KBM-7 (cell line): ENCODE measurements at regions not wholly inside any gene's neighbourhood (a gene's known extent, or its start where the extent isn't known, plus 50 kb on each side); places are given as distances from the start of the nearest gene placed in this dataset.

Experiments used
- DNase-seq: peaks from one replicate; pipeline ENCODE4 v3.0.0-alpha.2; 2015
- in situ Hi-C: fragments of 300-500 bp; cut with MboI; formaldehyde crosslinking; loops from 2 replicates; pipeline ENCODE4 v1.14.3; 2020; ENCODE audit warnings: low sequenced_read_pairs, low pct_unique_long_range_greater_than_20kb, mixed read lengths

GRCh38 chr5:171692936-171693335 lies 92.7 kb upstream of the SMIM23 start:
- in situ Hi-C loops: no loop called here
- no peak for DNase-seq

GRCh38 chr5:171693412-171693811 lies 92.2 kb upstream of the SMIM23 start:
- in situ Hi-C loops: no loop called here

GRCh38 chr5:171695804-171696203 lies 89.8 kb upstream of the SMIM23 start:
- in situ Hi-C loops: no loop called here
- no peak for DNase-seq

More at GRCh38 chr5:171693412-171693811, 92.2 kb upstream of the SMIM23 start:
- no peak for DNase-seq

GRCh38 chr5:171697221-171698102 lies 88.2 kb upstream of the SMIM23 start:
- no peak for DNase-seq
- in situ Hi-C loops: no loop called here

DNA sequence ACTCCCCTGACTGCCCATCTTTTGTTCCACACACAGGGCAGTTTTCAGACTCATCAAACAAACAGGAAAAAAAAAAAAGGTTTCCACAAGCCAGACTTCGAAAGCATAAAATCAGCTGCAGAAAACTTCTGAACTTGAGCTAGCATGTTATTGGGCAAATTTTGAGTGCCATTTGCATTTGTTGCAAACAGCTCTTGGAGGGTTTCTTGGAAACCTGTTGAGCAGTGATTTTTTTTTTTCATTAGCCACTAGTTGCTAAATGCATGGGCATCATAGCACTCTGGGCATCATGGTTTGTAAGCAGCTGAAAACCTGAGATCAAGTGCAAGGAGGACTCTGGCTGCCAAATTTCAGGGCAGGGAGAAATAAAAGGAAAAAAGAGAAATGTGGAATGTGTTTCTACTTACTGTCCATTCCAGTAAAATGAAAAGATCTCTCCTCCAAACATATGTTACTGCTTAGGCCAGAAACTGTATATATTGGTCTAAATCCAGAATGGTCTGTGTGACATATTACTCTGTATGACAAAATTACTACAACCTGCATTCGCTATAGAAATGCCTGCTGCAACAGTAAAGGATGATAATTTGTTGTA lies 85.2 kb upstream of the SMIM23 start:
- in situ Hi-C loops: no loop called here
- no peak for DNase-seq

GRCh38 chr5:171701100-171701541 lies 84.5 kb upstream of the SMIM23 start:
- DNase-seq: no peak
- in situ Hi-C loops: no loop called here

- in situ Hi-C loops: no loop called here
- DNase-seq: no peak
Measured at GRCh38 chr5:171702135-171702770, 83.4 kb upstream of the SMIM23 start.

- in situ Hi-C loops: no loop called here
Measured at GRCh38 chr5:171703146-171703545, 82.5 kb upstream of the SMIM23 start.

GRCh38 chr5:171705036-171705435 lies 80.6 kb upstream of the SMIM23 start:
- in situ Hi-C loops: no loop called here
- DNase-seq: no peak

More at GRCh38 chr5:171703146-171703545, 82.5 kb upstream of the SMIM23 start:
- no peak for DNase-seq

- no peak for DNase-seq
- in situ Hi-C loops: no loop called here
Measured at GRCh38 chr5:171705830-171706468, 79.7 kb upstream of the SMIM23 start.

DNA sequence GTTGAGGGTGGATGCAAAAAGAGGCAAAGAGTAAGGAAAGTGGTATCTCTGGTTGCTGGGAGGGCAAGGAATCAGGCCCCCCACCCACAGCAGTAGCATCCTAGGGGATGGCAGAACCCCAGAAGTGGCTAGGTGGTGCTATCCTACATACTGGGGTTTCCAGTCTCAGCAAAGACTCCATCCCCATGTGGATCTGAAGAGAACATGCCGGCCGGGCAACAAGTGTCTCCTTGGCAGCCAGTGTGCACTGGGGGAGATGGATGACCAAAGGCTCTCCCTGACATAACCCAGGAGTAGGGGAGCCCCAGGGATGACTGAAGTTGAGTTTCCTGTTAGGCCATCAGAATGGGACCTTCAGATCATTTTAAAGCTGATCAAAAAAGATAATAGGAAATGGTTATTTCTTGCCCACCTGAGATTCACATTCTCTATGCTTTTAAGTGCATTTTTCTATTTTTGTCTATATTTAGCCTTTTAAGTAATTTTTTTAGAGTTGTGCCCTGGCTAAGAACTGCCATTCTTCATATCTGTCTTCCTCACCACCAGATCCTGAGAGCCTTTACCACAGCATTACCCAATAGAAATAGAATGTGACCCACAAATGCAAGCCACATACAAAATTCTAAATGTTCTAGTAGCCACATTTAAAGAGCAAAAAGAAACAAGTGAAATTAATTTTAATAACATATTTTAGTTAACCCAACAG lies 78.7 kb upstream of the SMIM23 start:
- in situ Hi-C loops: no loop called here
- DNase-seq: no peak

DNA sequence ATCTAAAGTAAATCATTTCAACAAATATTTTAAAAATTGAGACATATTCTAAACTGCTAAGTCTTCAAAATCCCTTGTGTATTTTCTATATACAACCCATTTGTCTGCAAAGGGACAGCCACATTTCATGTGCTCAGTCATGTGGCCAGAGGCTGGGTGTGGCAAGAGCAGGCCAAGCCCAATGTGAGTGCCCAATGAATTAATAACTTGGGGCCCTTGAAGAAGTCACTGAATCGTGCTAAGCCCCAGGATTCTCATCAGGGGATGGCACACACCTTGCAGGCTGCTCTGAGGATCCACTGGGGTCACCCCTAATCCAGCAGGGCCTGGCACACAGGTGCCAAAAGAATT lies 78.2 kb upstream of the SMIM23 start:
- in situ Hi-C loops: no loop called here
- no peak for DNase-seq

- no peak for DNase-seq
- in situ Hi-C loops: no loop called here
Measured at GRCh38 chr5:171709930-171710329, 75.7 kb upstream of the SMIM23 start.

DNA sequence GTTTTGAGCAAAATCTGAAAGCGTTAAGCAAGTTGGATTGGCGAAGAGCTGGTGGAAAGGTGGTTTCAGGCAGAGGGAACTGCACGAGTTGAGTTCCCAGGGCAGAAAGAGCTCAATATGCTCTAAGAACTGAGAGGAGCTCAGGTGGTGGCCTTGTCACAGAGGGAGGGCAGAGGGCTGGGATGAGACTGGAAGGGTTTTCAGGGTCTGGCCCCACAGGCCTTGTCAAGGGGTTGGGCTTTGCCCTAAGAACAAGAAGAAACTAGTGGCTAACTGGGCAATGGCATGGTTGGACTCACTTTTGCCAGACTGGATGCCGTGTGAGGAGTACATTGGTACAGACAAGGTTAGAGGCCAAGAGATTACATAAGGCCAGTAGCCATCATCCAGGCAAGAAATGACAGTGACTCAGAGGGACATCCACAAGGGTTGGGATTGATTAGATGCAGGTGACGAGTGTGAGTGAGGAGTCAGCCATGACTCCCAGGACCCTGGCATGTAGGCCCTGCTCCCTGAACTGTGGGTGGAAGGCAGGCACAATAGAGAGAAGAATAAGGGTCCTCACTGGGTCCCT lies 75.1 kb upstream of the SMIM23 start:
- in situ Hi-C loops: no loop called here
- no peak for DNase-seq

DNA sequence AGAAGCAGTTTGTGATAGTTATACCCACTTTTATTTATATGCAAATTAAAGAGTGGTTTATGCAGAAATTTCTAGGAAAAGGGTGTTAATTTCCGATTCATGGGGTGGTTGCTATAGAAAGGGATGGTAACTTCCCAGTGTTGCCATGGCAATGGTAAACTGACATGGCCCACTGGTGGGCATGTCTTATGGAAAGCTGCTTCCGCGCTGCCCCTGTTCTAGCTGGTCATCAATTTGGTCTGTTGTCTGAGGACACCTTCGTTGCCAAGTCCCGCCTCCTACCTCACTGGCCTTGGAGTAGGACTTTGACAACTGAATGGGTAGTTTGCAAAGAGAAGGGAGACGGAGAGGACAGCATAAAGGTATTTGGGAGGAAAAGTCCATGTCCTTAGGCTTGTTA lies 74.0 kb upstream of the SMIM23 start:
- in situ Hi-C loops: no loop called here
- no peak for DNase-seq

GRCh38 chr5:171712616-171713015 lies 73.0 kb upstream of the SMIM23 start:
- in situ Hi-C loops: no loop called here
- DNase-seq: no peak

GRCh38 chr5:171713152-171713551 lies 72.5 kb upstream of the SMIM23 start:
- no peak for DNase-seq
- in situ Hi-C loops: no loop called here

- in situ Hi-C loops: no loop called here
Measured at GRCh38 chr5:171714261-171714660, 71.4 kb upstream of the SMIM23 start.

DNA sequence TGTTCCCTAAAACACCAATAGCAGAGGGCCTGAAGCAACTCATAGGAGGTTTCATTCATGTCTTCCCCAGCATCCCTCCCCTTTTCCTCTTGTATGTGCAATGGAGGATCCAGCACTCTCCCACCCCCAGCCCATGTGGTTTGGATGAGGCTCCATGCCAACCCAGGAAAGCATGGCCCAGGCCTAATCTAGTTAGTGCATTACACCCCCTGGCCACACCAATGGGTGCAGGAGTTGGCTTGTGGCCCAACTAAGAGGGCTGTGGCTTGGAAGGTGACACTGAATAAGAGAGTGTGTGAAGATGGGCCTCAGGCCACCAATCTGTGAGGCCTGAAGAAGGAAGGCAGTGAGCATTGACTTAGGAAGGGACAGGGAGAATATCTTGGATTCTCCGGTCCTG lies 70.8 kb upstream of the SMIM23 start:
- in situ Hi-C loops: no loop called here
- DNase-seq: no peak

More at GRCh38 chr5:171714261-171714660, 71.4 kb upstream of the SMIM23 start:
- no peak for DNase-seq
